WTC11 (cell line): ENCODE measurements at regions not wholly inside any gene's neighbourhood (a gene's known extent, or its start where the extent isn't known, plus 50 kb on each side); places are given as distances from the start of the nearest gene placed in this dataset.
"Not testable (repeated sequence)": the region's sequence is repeated elsewhere in the genome, so short reads cannot be mapped to it uniquely, and the experiment has no call there.

Source experiments
- ATAC-seq: fragments of 200-7000 bp; cut with Tn5 transposase; 2 replicates; pipeline ENCODE4 v1.10.0; 2021; ENCODE audit warnings: mild to moderate bottlenecking, moderate library complexity
- CTCF ChIA-PET: fragments of 300-600 bp; sonication (Branson Sonifier 250); formaldehyde crosslinking; loops from one replicate; lab custom pipeline; 2021; ENCODE audit warnings: antibody characterized with exemption; lab: Charles Lee
- POLR2A ChIA-PET: fragments of 350-600 bp; sonication (Branson Sonifier 250); formaldehyde crosslinking; loops from one replicate; lab custom pipeline; 2021; ENCODE audit warnings: antibody characterized with exemption; lab: Charles Lee
- DNase-seq: peaks from one replicate; pipeline ENCODE4 v3.0.0; 2021; ENCODE audit warnings: low spot score
- H3K27ac Mint-ChIP-seq: 2 replicates; pipeline ENCODE4 v1.8.0; 2021; ENCODE audit warnings: mixed read lengths
- H3K27me3 Mint-ChIP-seq: 2 replicates; pipeline ENCODE4 v1.8.0; 2021; ENCODE audit warnings: low read depth, mild to moderate bottlenecking, moderate library complexity, mixed read lengths
- H3K36me3 Mint-ChIP-seq: 2 replicates; pipeline ENCODE4 v1.8.0; 2021; ENCODE audit warnings: mixed read lengths
- H3K4me1 Mint-ChIP-seq: 2 replicates; pipeline ENCODE4 v1.8.0; 2022; ENCODE audit warnings: mixed read lengths
- H3K4me3 Mint-ChIP-seq: 2 replicates; pipeline ENCODE4 v1.8.0; 2021; ENCODE audit warnings: mild to moderate bottlenecking, moderate library complexity, mixed read lengths
- H3K9me3 Mint-ChIP-seq: 2 replicates; pipeline ENCODE4 v1.8.0; 2021; ENCODE audit warnings: mixed read lengths
- CBFB ChIP-seq: sonication (generic); formaldehyde crosslinking; IDR thresholded peaks from 2 replicates; pipeline ENCODE4 v1.8.1; 2022; ENCODE audit warnings: mild to moderate bottlenecking, low read depth, missing genetic modification reagents
- CDX4 ChIP-seq: fragments of 250-450 bp; sonication (Bioruptor Pico); IDR thresholded peaks from 2 replicates; pipeline ENCODE4 v1.9.0; 2021; ENCODE audit warnings: moderate library complexity, mild to moderate bottlenecking, inconsistent platforms, borderline replicate concordance
- CTCF ChIP-seq: fragments of 200-600 bp; IDR thresholded peaks from 2 replicates; pipeline ENCODE4 v1.8.0; 2022; ENCODE audit warnings: antibody characterized with exemption
- E2F4 ChIP-seq: sonication (generic); formaldehyde crosslinking; IDR thresholded peaks from 2 replicates; pipeline ENCODE4 v1.8.1; 2022; ENCODE audit warnings: low read depth, mild to moderate bottlenecking, moderate library complexity, missing genetic modification reagents, borderline replicate concordance
- JUN ChIP-seq: sonication (generic); formaldehyde crosslinking; IDR thresholded peaks from 2 replicates; pipeline ENCODE4 v1.8.0; 2023; ENCODE audit warnings: mild to moderate bottlenecking, missing genetic modification reagents
- MYBL2 ChIP-seq: sonication (generic); formaldehyde crosslinking; IDR thresholded peaks from 2 replicates; pipeline ENCODE4 v1.8.1; 2023; ENCODE audit warnings: mild to moderate bottlenecking, moderate library complexity, missing genetic modification reagents
- PRDM15 ChIP-seq: sonication (generic); formaldehyde crosslinking; IDR thresholded peaks from 2 replicates; pipeline ENCODE4 v1.8.0; 2022; ENCODE audit warnings: missing genetic modification reagents
- PREB ChIP-seq: sonication (generic); formaldehyde crosslinking; IDR thresholded peaks from 2 replicates; pipeline ENCODE4 v1.8.1; 2022; ENCODE audit warnings: mild to moderate bottlenecking, missing genetic modification reagents, moderate library complexity, borderline replicate concordance
- RELA ChIP-seq: sonication (generic); formaldehyde crosslinking; IDR thresholded peaks from 2 replicates; pipeline ENCODE4 v1.8.1; 2022; ENCODE audit warnings: missing genetic modification reagents, mild to moderate bottlenecking, borderline replicate concordance
- TP53 ChIP-seq: sonication (generic); formaldehyde crosslinking; IDR thresholded peaks from 2 replicates; pipeline ENCODE4 v1.8.1; 2023; ENCODE audit warnings: mild to moderate bottlenecking, missing genetic modification reagents

- TF ChIP-seq CTCF, result no peak
- TF ChIP-seq PRDM15 (CRISPR knock-in tag), result no peak
These were observed 255.0 kb upstream of the HTR1E start (continued) for GRCh38 chr6:86682297-86682696.

- H3K27ac Mint-ChIP-seq, H3K4me1 Mint-ChIP-seq, POLR2A ChIA-PET, H3K36me3 Mint-ChIP-seq, H3K27me3 Mint-ChIP-seq, ATAC-seq, DNase-seq, H3K4me3 Mint-ChIP-seq: not testable (repeated sequence)
- peaks cover 33% of the 10 kb centered on the region for H3K9me3 Mint-ChIP-seq
- CTCF ChIA-PET, result interaction anchor here (1.2 kb wide), 1 partner anchor 256 kb away, joined by 5 read pairs; the partner anchor contains the start of gene HTR1E
These were observed 256.2 kb upstream of the HTR1E start for GRCh38 chr6:86681140-86681539.

- H3K4me3 Mint-ChIP-seq, H3K4me1 Mint-ChIP-seq, CTCF ChIA-PET, DNase-seq, ATAC-seq, H3K27ac Mint-ChIP-seq, POLR2A ChIA-PET, H3K27me3 Mint-ChIP-seq: not testable (repeated sequence)
- H3K9me3 Mint-ChIP-seq, result peaks cover 51% of the 10 kb centered on the region
- H3K36me3 Mint-ChIP-seq, result peaks cover 32% of the 10 kb centered on the region
These were observed 265.2 kb upstream of the HTR1E start for GRCh38 chr6:86672125-86672524.

GRCh38 chr6:86657192-86657591 is 280.1 kb upstream of the HTR1E start:
- ATAC-seq (no peak), DNase-seq (no peak)
- H3K9me3 Mint-ChIP-seq, result peaks cover 26% of the 10 kb centered on the region
- TF ChIP-seq E2F4 (CRISPR knock-in tag), result no peak
- TF ChIP-seq TP53 (CRISPR knock-in tag), result no peak
- TF ChIP-seq JUN (CRISPR knock-in tag), result no peak
- TF ChIP-seq MYBL2 (CRISPR knock-in tag), result no peak
- no peaks in the 10 kb centered on the region for H3K36me3 Mint-ChIP-seq
- no peak overlapping the region for H3K27ac Mint-ChIP-seq
- POLR2A ChIA-PET, result no interaction called here
- H3K27me3 Mint-ChIP-seq, result no peaks in the 10 kb centered on the region
- no peak overlapping the region for H3K4me3 Mint-ChIP-seq
- CTCF ChIA-PET, result no interaction called here
- no peaks in the 10 kb centered on the region for H3K4me1 Mint-ChIP-seq

- ATAC-seq, result no peak
- ChIA-PET POLR2A (no interaction called here), CTCF (no interaction called here)
- TF ChIP-seq CDX4 (CRISPR knock-in tag) (no peak), RELA (CRISPR knock-in tag) (no peak), CBFB (CRISPR knock-in tag) (no peak), PREB (CRISPR knock-in tag) (no peak)
- Mint-ChIP-seq H3K9me3 (peaks cover 13% of the 10 kb centered on the region), H3K4me1 (no peaks in the 10 kb centered on the region), H3K27ac (no peak overlapping the region), H3K36me3 (peaks cover 2% of the 10 kb centered on the region; the same call in 1 of the 2 replicates), H3K27me3 (no peaks in the 10 kb centered on the region), H3K4me3 (no peak overlapping the region)
- no peak for DNase-seq
These were observed 308.2 kb upstream of the HTR1E start for GRCh38 chr6:86629123-86629522.
